ENCODE measurements at regions not wholly inside any gene's neighbourhood (a gene's known extent, or its start where the extent isn't known, plus 50 kb on each side); places are given as distances from the start of the nearest gene placed in this dataset.
"Not testable (repeated sequence)": the region's sequence is repeated elsewhere in the genome, so short reads cannot be mapped to it uniquely, and the experiment has no call there.

- no peak for DNase-seq (ENCODE audit: low spot score)
Observed at GRCh38 chr1:177723533-177723932, 246.3 kb downstream of the SEC16B start.

- DNase-seq (ENCODE audit: low spot score) = no peak
Observed at GRCh38 chr1:177710696-177711620, 258.9 kb downstream of the SEC16B start.

GRCh38 chr1:177708406-177708805 lies 261.5 kb downstream of the SEC16B start:
- DNase-seq (ENCODE audit: low spot score) = no peak

GRCh38 chr1:177706977-177707376 lies 262.9 kb downstream of the SEC16B start:
- DNase-seq (ENCODE audit: low spot score) = no peak

GRCh38 chr1:177705839-177706238 lies 264.0 kb downstream of the SEC16B start:
- DNase-seq (ENCODE audit: low spot score) = no peak

GRCh38 chr1:177703888-177704446 lies 265.9 kb downstream of the SEC16B start:
- DNase-seq (ENCODE audit: low spot score) = no peak

GRCh38 chr1:177701654-177702353 lies 268.1 kb downstream of the SEC16B start:
- DNase-seq (ENCODE audit: low spot score) = no peak

- DNase-seq (ENCODE audit: low spot score) = no peak
Observed at GRCh38 chr1:177700856-177701255, 269.0 kb downstream of the SEC16B start.

- no peak for DNase-seq (ENCODE audit: low spot score)
Observed at GRCh38 chr1:177690996-177691395, 278.9 kb downstream of the SEC16B start.

GRCh38 chr1:177687544-177687943 lies 282.3 kb downstream of the SEC16B start:
- DNase-seq (ENCODE audit: low spot score) = no peak

GRCh38 chr1:177686933-177687332 lies 282.9 kb downstream of the SEC16B start:
- no peak for DNase-seq (ENCODE audit: low spot score)

- DNase-seq (ENCODE audit: low spot score) = no peak
Observed at GRCh38 chr1:177669161-177669560, 300.7 kb downstream of the SEC16B start.

GRCh38 chr1:177665935-177666334 lies 303.9 kb downstream of the SEC16B start:
- no peak for DNase-seq (ENCODE audit: low spot score)

GRCh38 chr1:177664742-177665141 lies 305.1 kb downstream of the SEC16B start:
- not testable (repeated sequence) for DNase-seq (ENCODE audit: low spot score)

GRCh38 chr1:177660188-177660587 lies 309.7 kb downstream of the SEC16B start:
- no peak for DNase-seq (ENCODE audit: low spot score)

GRCh38 chr1:177659281-177659680 lies 310.6 kb downstream of the SEC16B start:
- no peak for DNase-seq (ENCODE audit: low spot score)

- DNase-seq (ENCODE audit: low spot score) = no peak
Observed at GRCh38 chr1:177656598-177656997, 313.3 kb downstream of the SEC16B start.

GRCh38 chr1:177650947-177651346 lies 318.9 kb downstream of the SEC16B start:
- no peak for DNase-seq (ENCODE audit: low spot score)

- no peak for DNase-seq (ENCODE audit: low spot score)
Observed at GRCh38 chr1:177648731-177649265, 321.1 kb downstream of the SEC16B start.

- DNase-seq (ENCODE audit: low spot score) = no peak
Observed at GRCh38 chr1:177648138-177648537, 321.7 kb downstream of the SEC16B start.

GRCh38 chr1:177646757-177647730 lies 322.8 kb downstream of the SEC16B start:
- no peak for DNase-seq (ENCODE audit: low spot score)

Measured in globus pallidus (tissue), 1 donor.